ENCODE measurements at regions not wholly inside any gene's neighbourhood (a gene's known extent, or its start where the extent isn't known, plus 50 kb on each side); places are given as distances from the start of the nearest gene placed in this dataset.

GRCh38 chr18:76557026-76557575 is 62.1 kb upstream of the ZNF516 start:
- H3K79me2 ChIP-seq (ENCODE audit: control insufficient read depth, insufficient read depth, low read length), result no peaks in the 10 kb centered on the region
- no peak overlapping the region for H3K4me2 ChIP-seq (ENCODE audit: extremely low read depth, insufficient read depth, low read length)
- no peak overlapping the region for H3K9ac ChIP-seq (ENCODE audit: insufficient read depth, low read length)
- peak; percentile 21 to 42 for DNase-seq (ENCODE audit: low read depth in 2 of 2)
- no peaks in the 10 kb centered on the region for H3K27me3 ChIP-seq (ENCODE audit: control insufficient read depth, insufficient read depth, low read length)
- no peak overlapping the region for H3K27ac ChIP-seq (ENCODE audit: insufficient read depth, low read length)
- no peaks in the 10 kb centered on the region for H3K4me1 ChIP-seq (ENCODE audit: control insufficient read depth, extremely low read depth, insufficient read depth, low read length)
- H2AFZ ChIP-seq (ENCODE audit: low read length), result no peak overlapping the region
- H3K36me3 ChIP-seq (ENCODE audit: control insufficient read depth, insufficient read depth, low read length), result no peaks in the 10 kb centered on the region
- no peaks in the 10 kb centered on the region for H3K9me3 ChIP-seq (ENCODE audit: control insufficient read depth, insufficient read depth, low read depth, low read length)
- H3K4me3 ChIP-seq (replicated peaks in 1 of 4; ENCODE audit: control extremely low read depth in 1 of 4, insufficient read depth in 1 of 4, low read depth in 3 of 4, low read length in 4 of 4), result no peak overlapping the region
- no peaks in the 10 kb centered on the region for H4K20me1 ChIP-seq (ENCODE audit: control insufficient read depth, extremely low read depth, insufficient read depth, low read length)
- no peak for TF ChIP-seq EZH2 (IDR thresholded peaks at IDR 0.05; ENCODE audit: low read length, missing control alignments)
- TF ChIP-seq, protein P1, sequence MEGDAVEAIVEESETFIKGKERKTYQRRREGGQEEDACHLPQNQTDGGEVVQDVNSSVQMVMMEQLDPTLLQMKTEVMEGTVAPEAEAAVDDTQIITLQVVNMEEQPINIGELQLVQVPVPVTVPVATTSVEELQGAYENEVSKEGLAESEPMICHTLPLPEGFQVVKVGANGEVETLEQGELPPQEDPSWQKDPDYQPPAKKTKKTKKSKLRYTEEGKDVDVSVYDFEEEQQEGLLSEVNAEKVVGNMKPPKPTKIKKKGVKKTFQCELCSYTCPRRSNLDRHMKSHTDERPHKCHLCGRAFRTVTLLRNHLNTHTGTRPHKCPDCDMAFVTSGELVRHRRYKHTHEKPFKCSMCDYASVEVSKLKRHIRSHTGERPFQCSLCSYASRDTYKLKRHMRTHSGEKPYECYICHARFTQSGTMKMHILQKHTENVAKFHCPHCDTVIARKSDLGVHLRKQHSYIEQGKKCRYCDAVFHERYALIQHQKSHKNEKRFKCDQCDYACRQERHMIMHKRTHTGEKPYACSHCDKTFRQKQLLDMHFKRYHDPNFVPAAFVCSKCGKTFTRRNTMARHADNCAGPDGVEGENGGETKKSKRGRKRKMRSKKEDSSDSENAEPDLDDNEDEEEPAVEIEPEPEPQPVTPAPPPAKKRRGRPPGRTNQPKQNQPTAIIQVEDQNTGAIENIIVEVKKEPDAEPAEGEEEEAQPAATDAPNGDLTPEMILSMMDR (conservative IDR thresholded peaks at IDR 0.05 in 1 of 2, IDR thresholded peaks at IDR 0.05 in 1 of 2; ENCODE audit: low read depth in 1 of 2, low read length in 2 of 2), result no peak

DNA sequence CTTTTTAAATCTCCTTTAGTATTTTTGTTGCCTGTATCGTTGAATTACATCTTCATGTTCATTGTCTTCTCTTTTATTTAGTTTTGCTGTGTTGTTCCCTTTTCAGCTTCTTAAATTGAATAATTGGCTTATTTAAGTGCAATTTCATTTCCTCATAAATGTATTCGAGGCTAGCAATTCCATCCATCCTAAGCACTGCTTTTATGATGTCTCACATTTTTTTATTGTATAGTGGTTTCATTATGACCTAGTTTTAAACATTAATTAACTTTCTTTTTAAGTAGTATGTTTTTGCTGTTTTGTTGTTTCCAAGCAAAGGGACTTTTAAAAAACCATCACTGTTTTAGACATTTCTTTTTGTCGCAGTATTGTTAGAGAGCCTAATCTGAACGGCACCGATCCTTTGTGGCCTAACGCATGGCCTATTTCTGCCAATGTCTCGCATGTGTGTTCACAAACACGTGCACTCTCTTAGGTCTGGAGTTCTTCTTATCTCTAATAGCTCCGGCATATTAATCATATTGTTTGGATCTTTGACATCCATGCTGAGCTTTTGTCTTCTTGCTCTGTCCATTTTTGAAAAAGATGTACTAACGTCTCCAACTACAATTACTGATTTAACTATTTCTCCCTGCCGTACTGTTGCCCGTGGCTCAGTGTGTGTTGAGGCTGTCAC is 59.6 kb upstream of the ZNF516 start:
- no peaks in the 10 kb centered on the region for H3K36me3 ChIP-seq (ENCODE audit: control insufficient read depth, insufficient read depth, low read length)
- no peaks in the 10 kb centered on the region for H4K20me1 ChIP-seq (ENCODE audit: control insufficient read depth, extremely low read depth, insufficient read depth, low read length)
- no peaks in the 10 kb centered on the region for H3K9me3 ChIP-seq (ENCODE audit: control insufficient read depth, insufficient read depth, low read depth, low read length)
- H3K4me3 ChIP-seq (replicated peaks in 1 of 4; ENCODE audit: control extremely low read depth in 1 of 4, insufficient read depth in 1 of 4, low read depth in 3 of 4, low read length in 4 of 4), result no peak overlapping the region
- no peak for DNase-seq (ENCODE audit: low read depth in 2 of 2)
- H3K79me2 ChIP-seq (ENCODE audit: control insufficient read depth, insufficient read depth, low read length), result no peaks in the 10 kb centered on the region
- no peak overlapping the region for H3K4me2 ChIP-seq (ENCODE audit: extremely low read depth, insufficient read depth, low read length)
- H3K27ac ChIP-seq (ENCODE audit: insufficient read depth, low read length), result no peak overlapping the region
- H2AFZ ChIP-seq (ENCODE audit: low read length), result no peak overlapping the region
- no peaks in the 10 kb centered on the region for H3K27me3 ChIP-seq (ENCODE audit: control insufficient read depth, insufficient read depth, low read length)
- no peak overlapping the region for H3K9ac ChIP-seq (ENCODE audit: insufficient read depth, low read length)
- no peaks in the 10 kb centered on the region for H3K4me1 ChIP-seq (ENCODE audit: control insufficient read depth, extremely low read depth, insufficient read depth, low read length)
- TF ChIP-seq EZH2 (IDR thresholded peaks at IDR 0.05; ENCODE audit: low read length, missing control alignments), result no peak
- TF ChIP-seq, protein P1 (conservative IDR thresholded peaks at IDR 0.05 in 1 of 2, IDR thresholded peaks at IDR 0.05 in 1 of 2; ENCODE audit: low read depth in 1 of 2, low read length in 2 of 2), result no peak

DNA sequence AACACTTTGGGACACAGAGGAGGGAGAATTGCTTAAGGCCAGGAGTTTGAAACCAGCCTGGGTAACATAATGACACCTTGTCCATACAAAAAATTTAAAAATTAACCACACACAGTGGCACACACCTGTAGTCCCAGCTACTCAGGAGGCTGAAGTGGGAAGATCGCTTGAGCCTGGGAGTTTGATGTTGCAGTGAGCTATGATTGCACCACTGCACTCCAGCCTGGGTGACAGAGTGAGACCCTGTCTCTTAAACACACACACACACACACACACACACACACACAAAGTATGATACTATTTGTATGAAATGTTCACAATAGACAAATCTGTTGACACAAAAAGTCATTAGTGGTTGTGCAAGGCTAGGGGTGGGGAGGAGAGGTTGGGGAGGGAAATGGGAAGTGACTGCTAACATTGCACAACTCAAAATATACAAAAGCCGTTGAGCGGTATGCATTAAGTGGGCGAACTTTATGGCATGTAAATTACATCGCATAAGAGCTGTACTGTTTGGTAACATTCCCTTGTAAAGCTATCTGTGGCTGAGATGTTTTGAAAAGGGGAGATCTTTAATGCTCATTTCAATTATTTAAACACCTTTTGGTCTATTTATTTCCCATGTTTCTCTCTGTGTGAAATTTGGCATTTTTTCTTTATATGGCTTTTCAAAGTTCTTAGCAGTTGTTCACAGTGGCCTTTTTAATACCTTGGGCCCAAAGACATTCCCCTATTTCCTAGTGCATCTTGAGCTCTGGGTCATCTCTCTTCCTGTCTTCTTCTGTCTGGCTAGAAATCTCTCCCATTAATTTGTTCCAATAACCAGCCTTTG is 58.9 kb upstream of the ZNF516 start:
- H3K4me3 ChIP-seq (replicated peaks in 1 of 4; ENCODE audit: control extremely low read depth in 1 of 4, insufficient read depth in 1 of 4, low read depth in 3 of 4, low read length in 4 of 4), result no peak overlapping the region
- H2AFZ ChIP-seq (ENCODE audit: low read length), result no peak overlapping the region
- H3K36me3 ChIP-seq (ENCODE audit: control insufficient read depth, insufficient read depth, low read length), result no peaks in the 10 kb centered on the region
- H3K9ac ChIP-seq (ENCODE audit: insufficient read depth, low read length), result no peak overlapping the region
- no peaks in the 10 kb centered on the region for H3K4me1 ChIP-seq (ENCODE audit: control insufficient read depth, extremely low read depth, insufficient read depth, low read length)
- H3K9me3 ChIP-seq (ENCODE audit: control insufficient read depth, insufficient read depth, low read depth, low read length), result no peaks in the 10 kb centered on the region
- H3K79me2 ChIP-seq (ENCODE audit: control insufficient read depth, insufficient read depth, low read length), result no peaks in the 10 kb centered on the region
- peak; percentile 17 to 90 for DNase-seq (ENCODE audit: low read depth in 2 of 2)
- no peaks in the 10 kb centered on the region for H4K20me1 ChIP-seq (ENCODE audit: control insufficient read depth, extremely low read depth, insufficient read depth, low read length)
- no peak overlapping the region for H3K4me2 ChIP-seq (ENCODE audit: extremely low read depth, insufficient read depth, low read length)
- no peak for TF ChIP-seq EZH2 (IDR thresholded peaks at IDR 0.05; ENCODE audit: low read length, missing control alignments)
- TF ChIP-seq, protein P1 (conservative IDR thresholded peaks at IDR 0.05 in 1 of 2, IDR thresholded peaks at IDR 0.05 in 1 of 2; ENCODE audit: low read depth in 1 of 2, low read length in 2 of 2), result no peak
- no peaks in the 10 kb centered on the region for H3K27me3 ChIP-seq (ENCODE audit: control insufficient read depth, insufficient read depth, low read length)
- H3K27ac ChIP-seq (ENCODE audit: insufficient read depth, low read length), result no peak overlapping the region

All from fibroblast of lung (primary cell).